ENCODE measurements at regions not wholly inside any gene's neighbourhood (a gene's known extent, or its start where the extent isn't known, plus 50 kb on each side); places are given as distances from the start of the nearest gene placed in this dataset.

DNA sequence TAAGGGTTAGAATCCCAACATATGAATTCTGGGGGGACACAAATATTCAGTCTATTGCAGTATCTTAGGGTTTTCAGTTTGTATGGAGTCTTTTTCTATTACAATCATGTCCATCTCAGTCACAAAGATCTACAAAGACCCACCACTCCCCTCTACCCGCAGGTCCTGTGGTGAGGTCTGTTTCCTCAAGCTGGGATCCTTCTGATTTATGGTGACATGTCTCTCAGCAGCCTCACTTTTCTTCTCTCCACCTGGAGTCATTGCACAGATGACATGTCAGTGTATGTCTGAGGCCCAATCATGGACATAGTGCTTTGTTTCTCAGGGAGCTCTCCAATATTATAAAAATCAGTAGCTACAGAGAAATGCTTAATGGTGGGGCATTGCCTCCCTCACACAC lies 113.4 kb upstream of the RAB27B start:
- no peak overlapping the region for H3K4me3 Mint-ChIP-seq

DNA sequence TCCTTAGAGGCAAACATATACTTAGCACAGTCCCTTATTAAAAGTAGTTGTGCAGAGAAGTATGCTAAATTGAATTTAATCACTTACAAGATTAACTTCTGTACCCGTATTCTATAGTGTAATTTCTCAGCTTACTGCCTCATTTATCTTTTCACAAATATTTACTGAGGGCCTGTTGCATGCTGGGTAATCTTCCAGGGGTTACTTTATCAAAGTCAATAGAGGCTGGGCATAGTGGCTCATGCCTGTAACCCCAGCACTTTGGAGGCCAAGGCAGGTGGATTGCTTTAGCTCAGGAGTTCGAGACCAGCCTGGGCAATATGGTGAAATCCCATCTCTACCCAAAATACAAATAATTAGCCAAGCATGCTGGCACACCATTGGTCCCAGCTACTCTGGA lies 111.7 kb upstream of the RAB27B start:
- H2AFZ ChIP-seq (replicated peaks): no peak overlapping the region
- H3K79me2 ChIP-seq (ENCODE audit: low read depth): no peaks in the 10 kb centered on the region
- no peaks in the 10 kb centered on the region for H3K4me1 ChIP-seq
- H3K4me3 ChIP-seq: no peak overlapping the region
- Mint-ChIP-seq H3K27me3 (ENCODE audit: insufficient read depth, low read depth) (peaks cover 5% of the 10 kb centered on the region), H3K9me3 (no peaks in the 10 kb centered on the region), H3K27ac (no peak overlapping the region), H3K4me1 (peaks cover 5% of the 10 kb centered on the region), H3K36me3 (no peaks in the 10 kb centered on the region), H3K4me3 (no peak overlapping the region)
- H3K27me3 ChIP-seq: no peaks in the 10 kb centered on the region
- no peak overlapping the region for H3K4me2 ChIP-seq
- DNase-seq (ENCODE audit: low spot score): no peak
- H3K27ac ChIP-seq: no peak overlapping the region
- no peaks in the 10 kb centered on the region for H3F3A ChIP-seq (ENCODE audit: low read depth)
- H3K9ac ChIP-seq: no peak overlapping the region
- no peaks in the 10 kb centered on the region for H3K9me3 ChIP-seq (ENCODE audit: low read depth)
- H3K36me3 ChIP-seq: no peaks in the 10 kb centered on the region
- no peaks in the 10 kb centered on the region for H4K20me1 ChIP-seq (ENCODE audit: low read depth)
- TF ChIP-seq, protein P1, sequence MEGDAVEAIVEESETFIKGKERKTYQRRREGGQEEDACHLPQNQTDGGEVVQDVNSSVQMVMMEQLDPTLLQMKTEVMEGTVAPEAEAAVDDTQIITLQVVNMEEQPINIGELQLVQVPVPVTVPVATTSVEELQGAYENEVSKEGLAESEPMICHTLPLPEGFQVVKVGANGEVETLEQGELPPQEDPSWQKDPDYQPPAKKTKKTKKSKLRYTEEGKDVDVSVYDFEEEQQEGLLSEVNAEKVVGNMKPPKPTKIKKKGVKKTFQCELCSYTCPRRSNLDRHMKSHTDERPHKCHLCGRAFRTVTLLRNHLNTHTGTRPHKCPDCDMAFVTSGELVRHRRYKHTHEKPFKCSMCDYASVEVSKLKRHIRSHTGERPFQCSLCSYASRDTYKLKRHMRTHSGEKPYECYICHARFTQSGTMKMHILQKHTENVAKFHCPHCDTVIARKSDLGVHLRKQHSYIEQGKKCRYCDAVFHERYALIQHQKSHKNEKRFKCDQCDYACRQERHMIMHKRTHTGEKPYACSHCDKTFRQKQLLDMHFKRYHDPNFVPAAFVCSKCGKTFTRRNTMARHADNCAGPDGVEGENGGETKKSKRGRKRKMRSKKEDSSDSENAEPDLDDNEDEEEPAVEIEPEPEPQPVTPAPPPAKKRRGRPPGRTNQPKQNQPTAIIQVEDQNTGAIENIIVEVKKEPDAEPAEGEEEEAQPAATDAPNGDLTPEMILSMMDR (IDR thresholded peaks at IDR 0.05): no peak

More for the DNA sequence above, 113.4 kb upstream of the RAB27B start:
- Histone ChIP-seq H3K36me3 (no peaks in the 10 kb centered on the region), H4K20me1 (ENCODE audit: low read depth) (no peaks in the 10 kb centered on the region), H3K9me3 (ENCODE audit: low read depth) (no peaks in the 10 kb centered on the region), H3K4me1 (no peaks in the 10 kb centered on the region), H3K27me3 (no peaks in the 10 kb centered on the region), H2AFZ (replicated peaks) (no peak overlapping the region), H3K79me2 (ENCODE audit: low read depth) (no peaks in the 10 kb centered on the region), H3K4me2 (no peak overlapping the region), H3K9ac (no peak overlapping the region), H3F3A (ENCODE audit: low read depth) (no peaks in the 10 kb centered on the region), H3K4me3 (no peak overlapping the region), H3K27ac (no peak overlapping the region)
- H3K27ac Mint-ChIP-seq: no peak overlapping the region
- no peaks in the 10 kb centered on the region for H3K36me3 Mint-ChIP-seq
- H3K27me3 Mint-ChIP-seq (ENCODE audit: insufficient read depth, low read depth): peaks cover 5% of the 10 kb centered on the region
- no peaks in the 10 kb centered on the region for H3K9me3 Mint-ChIP-seq
- TF ChIP-seq, protein P1 (IDR thresholded peaks at IDR 0.05): no peak
- no peak for TF ChIP-seq EZH2 (IDR thresholded peaks at IDR 0.05)
- TF ChIP-seq EZH2phosphoT487 (IDR thresholded peaks at IDR 0.05): no peak
- DNase-seq (ENCODE audit: low spot score): no peak
- H3K4me1 Mint-ChIP-seq: peaks cover 5% of the 10 kb centered on the region

- H3K27me3 Mint-ChIP-seq (ENCODE audit: insufficient read depth, low read depth): peaks cover 5% of the 10 kb centered on the region
- Histone ChIP-seq H3K27ac (no peak overlapping the region), H4K20me1 (ENCODE audit: low read depth) (no peaks in the 10 kb centered on the region), H2AFZ (replicated peaks) (peak overlapping the region; percentile 89), H3K4me1 (no peaks in the 10 kb centered on the region), H3K9ac (no peak overlapping the region), H3F3A (ENCODE audit: low read depth) (no peaks in the 10 kb centered on the region), H3K4me3 (peak overlapping the region; percentile 29), H3K36me3 (no peaks in the 10 kb centered on the region), H3K4me2 (peak overlapping the region; percentile 44), H3K79me2 (ENCODE audit: low read depth) (no peaks in the 10 kb centered on the region), H3K27me3 (no peaks in the 10 kb centered on the region), H3K9me3 (ENCODE audit: low read depth) (no peaks in the 10 kb centered on the region)
- H3K36me3 Mint-ChIP-seq: no peaks in the 10 kb centered on the region
- no peak overlapping the region for H3K27ac Mint-ChIP-seq
- H3K9me3 Mint-ChIP-seq: no peaks in the 10 kb centered on the region
- H3K4me1 Mint-ChIP-seq: peaks cover 5% of the 10 kb centered on the region
- DNase-seq (ENCODE audit: low spot score): peak; percentile 71
- TF ChIP-seq EZH2 (IDR thresholded peaks at IDR 0.05): no peak
- TF ChIP-seq, protein P1 (IDR thresholded peaks at IDR 0.05): no peak
- TF ChIP-seq EZH2phosphoT487 (IDR thresholded peaks at IDR 0.05): no peak
- H3K4me3 Mint-ChIP-seq: peak overlapping the region; percentile 57
Measured at GRCh38 chr18:54717673-54718407, 110.4 kb upstream of the RAB27B start.

Data from neural progenitor cell (in vitro differentiated cells).